ENCODE measurements at regions not wholly inside any gene's neighbourhood (a gene's known extent, or its start where the extent isn't known, plus 50 kb on each side); places are given as distances from the start of the nearest gene placed in this dataset.

- intact Hi-C loops (cut with micrococcal nuclease; ENCODE audit: unreplicated experiment), result no loop called here
- Histone ChIP-seq H3K27ac (ENCODE audit: low read depth, low read length, poor library complexity, severe bottlenecking) (no peak overlapping the region), H3K9me3 (ENCODE audit: low read depth, low read length, poor library complexity, severe bottlenecking) (no peaks in the 10 kb centered on the region), H3K4me3 (ENCODE audit: low read depth, low read length, poor library complexity, severe bottlenecking) (no peak overlapping the region), H3K36me3 (ENCODE audit: insufficient read depth, low read length, poor library complexity, severe bottlenecking) (no peaks in the 10 kb centered on the region), H3K4me1 (ENCODE audit: insufficient read depth, low read length, poor library complexity, severe bottlenecking) (no peaks in the 10 kb centered on the region), H3K27me3 (replicated peaks; ENCODE audit: insufficient read depth, low read depth, low read length, poor library complexity) (no peaks in the 10 kb centered on the region)
- CTCF ChIA-PET, result no interaction called here
- no TSS peak for BruUV-seq (replicated peaks)
- POLR2A ChIA-PET (ENCODE audit: low non-redundant PET), result no interaction called here
- no peak for DNase-seq (ENCODE audit: low spot score)
- TF ChIP-seq CTCF (conservative IDR thresholded peaks at IDR 0.05; ENCODE audit: low read depth, low read length) (no peak), EZH2 (IDR thresholded peaks at IDR 0.05; ENCODE audit: borderline replicate concordance, low read depth, low read length, poor library complexity, severe bottlenecking) (no peak)
Observed at GRCh38 chr13:90952326-90952725, 395.2 kb upstream of the MIR17HG start.

- H3K27me3 ChIP-seq (replicated peaks; ENCODE audit: insufficient read depth, low read depth, low read length, poor library complexity), result no peaks in the 10 kb centered on the region
- ChIA-PET POLR2A (ENCODE audit: low non-redundant PET) (no interaction called here), CTCF (no interaction called here)
- H3K36me3 ChIP-seq (ENCODE audit: insufficient read depth, low read length, poor library complexity, severe bottlenecking), result no peaks in the 10 kb centered on the region
- H3K4me1 ChIP-seq (ENCODE audit: insufficient read depth, low read length, poor library complexity, severe bottlenecking), result no peaks in the 10 kb centered on the region
- no TSS peak for BruUV-seq (replicated peaks)
- no peak overlapping the region for H3K4me3 ChIP-seq (ENCODE audit: low read depth, low read length, poor library complexity, severe bottlenecking)
- TF ChIP-seq CTCF (conservative IDR thresholded peaks at IDR 0.05; ENCODE audit: low read depth, low read length) (no peak), EZH2 (IDR thresholded peaks at IDR 0.05; ENCODE audit: borderline replicate concordance, low read depth, low read length, poor library complexity, severe bottlenecking) (no peak)
- DNase-seq (ENCODE audit: low spot score), result no peak
- intact Hi-C loops (cut with micrococcal nuclease; ENCODE audit: unreplicated experiment), result no loop called here
- H3K9me3 ChIP-seq (ENCODE audit: low read depth, low read length, poor library complexity, severe bottlenecking), result no peaks in the 10 kb centered on the region
- H3K27ac ChIP-seq (ENCODE audit: low read depth, low read length, poor library complexity, severe bottlenecking), result no peak overlapping the region
Observed at GRCh38 chr13:90954605-90955195, 392.8 kb upstream of the MIR17HG start.

- BruUV-seq (replicated peaks), result no TSS peak
- Histone ChIP-seq H3K9me3 (ENCODE audit: low read depth, low read length, poor library complexity, severe bottlenecking) (no peaks in the 10 kb centered on the region), H3K36me3 (ENCODE audit: insufficient read depth, low read length, poor library complexity, severe bottlenecking) (no peaks in the 10 kb centered on the region), H3K4me3 (ENCODE audit: low read depth, low read length, poor library complexity, severe bottlenecking) (no peak overlapping the region), H3K27ac (ENCODE audit: low read depth, low read length, poor library complexity, severe bottlenecking) (no peak overlapping the region), H3K4me1 (ENCODE audit: insufficient read depth, low read length, poor library complexity, severe bottlenecking) (no peaks in the 10 kb centered on the region), H3K27me3 (replicated peaks; ENCODE audit: insufficient read depth, low read depth, low read length, poor library complexity) (no peaks in the 10 kb centered on the region)
- CTCF ChIA-PET, result no interaction called here
- no peak for DNase-seq (ENCODE audit: low spot score)
- intact Hi-C loops (cut with micrococcal nuclease; ENCODE audit: unreplicated experiment), result no loop called here
- TF ChIP-seq CTCF (conservative IDR thresholded peaks at IDR 0.05; ENCODE audit: low read depth, low read length), result no peak
- TF ChIP-seq EZH2 (IDR thresholded peaks at IDR 0.05; ENCODE audit: borderline replicate concordance, low read depth, low read length, poor library complexity, severe bottlenecking), result no peak
- POLR2A ChIA-PET (ENCODE audit: low non-redundant PET), result no interaction called here
Observed at GRCh38 chr13:90956031-90956430, 391.5 kb upstream of the MIR17HG start.

Measured in A673 (cell line).